ENCODE measurements at regions not wholly inside any gene's neighbourhood (a gene's known extent, or its start where the extent isn't known, plus 50 kb on each side); places are given as distances from the start of the nearest gene placed in this dataset.

DNA sequence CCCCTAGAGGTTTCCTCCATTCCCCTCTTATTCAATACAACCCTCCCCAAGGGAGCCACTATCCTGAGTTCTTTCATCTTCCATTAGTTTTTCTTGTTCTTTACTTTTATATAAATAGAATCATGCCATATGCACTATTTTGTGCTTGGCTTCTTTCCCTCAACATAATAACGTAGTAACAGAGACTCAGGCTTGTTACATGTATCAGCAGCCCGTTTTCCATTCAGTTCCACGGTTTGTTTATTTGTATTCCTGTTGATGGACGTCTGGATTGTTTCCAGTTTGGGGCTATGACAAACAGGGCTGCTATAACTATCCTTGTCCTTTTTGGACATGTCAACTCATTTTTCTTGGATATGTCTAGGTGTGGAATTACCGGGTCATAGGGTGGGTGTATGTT lies 264.4 kb upstream of the MKI67 start:
- TF ChIP-seq CTCF (conservative IDR thresholded peaks at IDR 0.05; ENCODE audit: low read depth, low read length), result no peak
- DNase-seq (ENCODE audit: low read depth), result no peak
- no peak overlapping the region for H3K4me3 ChIP-seq (ENCODE audit: low read length)

GRCh38 chr10:128393546-128393945 lies 267.3 kb upstream of the MKI67 start:
- no peak overlapping the region for H3K4me3 ChIP-seq (ENCODE audit: low read length)
- no peak for TF ChIP-seq CTCF (conservative IDR thresholded peaks at IDR 0.05; ENCODE audit: low read depth, low read length)
- DNase-seq (ENCODE audit: low read depth), result no peak

DNA sequence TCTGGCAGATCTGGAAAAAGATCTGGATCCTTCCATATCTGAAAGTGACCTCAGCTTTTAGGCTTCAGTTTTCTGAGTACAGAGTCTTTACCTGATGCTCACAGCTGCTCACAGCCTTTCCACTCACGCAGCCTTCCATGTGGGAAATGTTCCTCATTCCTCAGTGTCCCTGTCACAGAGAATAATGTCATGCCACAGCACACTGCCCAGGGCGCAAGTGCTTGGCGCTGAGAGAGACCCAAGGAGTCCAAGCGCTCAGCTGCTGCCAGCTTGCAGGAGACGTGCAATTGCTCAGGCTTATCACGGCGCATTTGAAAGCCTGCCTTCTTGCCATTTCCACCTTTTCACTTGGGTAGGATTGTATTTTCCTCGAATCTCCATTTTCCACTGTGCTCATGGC lies 271.9 kb upstream of the MKI67 start:
- no peak for TF ChIP-seq CTCF (conservative IDR thresholded peaks at IDR 0.05; ENCODE audit: low read depth, low read length)
- no peak for DNase-seq (ENCODE audit: low read depth)

DNA sequence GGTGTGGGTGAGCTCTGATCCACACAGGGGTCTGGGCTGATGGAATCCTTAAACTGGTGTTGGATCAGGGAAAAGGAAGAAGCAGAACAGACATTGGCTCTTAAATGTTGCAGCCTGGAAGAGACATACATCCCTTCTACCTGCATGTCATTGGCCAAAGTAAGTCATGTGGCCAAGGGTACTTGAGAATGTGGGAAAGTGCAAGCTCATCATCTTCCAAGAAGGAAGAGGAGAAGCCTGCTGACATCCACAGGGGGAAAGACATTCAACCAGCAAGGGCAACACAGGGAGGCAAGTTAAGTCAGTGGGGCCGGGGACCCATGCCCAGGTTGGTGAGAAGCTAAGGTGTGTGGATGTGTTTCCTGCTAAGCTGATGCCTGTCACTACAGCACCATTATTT lies 272.8 kb upstream of the MKI67 start:
- TF ChIP-seq CTCF (conservative IDR thresholded peaks at IDR 0.05; ENCODE audit: low read depth, low read length), result no peak

More for the DNA sequence above, 271.9 kb upstream of the MKI67 start:
- no peak overlapping the region for H3K4me3 ChIP-seq (ENCODE audit: low read length)

GRCh38 chr10:128400564-128400963 lies 274.3 kb upstream of the MKI67 start:
- no peak overlapping the region for H3K4me3 ChIP-seq (ENCODE audit: low read length)
- no peak for DNase-seq (ENCODE audit: low read depth)
- TF ChIP-seq CTCF (conservative IDR thresholded peaks at IDR 0.05; ENCODE audit: low read depth, low read length), result no peak

More for the DNA sequence above, 272.8 kb upstream of the MKI67 start:
- no peak for DNase-seq (ENCODE audit: low read depth)
- no peak overlapping the region for H3K4me3 ChIP-seq (ENCODE audit: low read length)

DNA sequence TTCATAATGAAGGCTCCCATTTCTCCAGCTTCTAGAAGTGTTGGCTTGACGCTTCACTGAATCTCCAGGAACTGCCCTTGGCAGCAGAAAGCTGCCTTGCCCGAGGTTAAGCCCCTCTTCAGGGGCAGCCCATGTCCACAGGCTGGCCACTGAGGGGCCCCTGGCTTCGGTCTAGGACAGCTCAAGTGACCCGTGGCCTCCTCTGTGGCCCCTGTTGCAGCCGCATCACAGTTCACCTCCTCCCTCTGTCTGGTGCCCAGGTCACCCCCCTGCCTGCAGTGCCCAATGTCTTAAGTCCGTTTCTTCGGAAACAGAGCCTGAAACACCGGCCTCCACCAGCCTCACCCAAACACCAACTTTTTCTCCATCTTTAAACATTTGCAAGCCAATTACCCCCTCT lies 279.2 kb upstream of the MKI67 start:
- DNase-seq (ENCODE audit: low read depth), result no peak
- TF ChIP-seq CTCF (conservative IDR thresholded peaks at IDR 0.05; ENCODE audit: low read depth, low read length), result no peak
- H3K4me3 ChIP-seq (ENCODE audit: low read length), result no peak overlapping the region

DNA sequence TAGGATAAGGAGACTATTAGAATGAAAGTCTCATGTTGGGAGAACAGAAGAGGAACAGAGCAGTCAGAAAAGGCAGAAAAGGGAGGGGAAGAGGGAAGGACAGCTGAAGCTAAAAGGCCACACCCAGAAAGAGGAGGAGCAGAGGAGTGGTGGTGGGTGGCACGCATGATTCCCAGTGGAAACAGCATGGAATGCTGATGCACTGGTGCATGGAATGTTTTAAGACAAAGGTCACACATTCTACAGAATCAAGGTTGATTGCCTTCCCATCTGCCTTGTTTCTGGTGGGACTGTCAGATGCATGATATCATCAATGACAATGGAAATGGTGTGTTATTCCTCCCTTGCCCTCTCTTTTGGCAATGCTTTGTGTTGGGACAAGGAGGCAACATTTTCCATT lies 285.4 kb upstream of the MKI67 start:
- TF ChIP-seq CTCF (conservative IDR thresholded peaks at IDR 0.05; ENCODE audit: low read depth, low read length), result no peak
- no peak overlapping the region for H3K4me3 ChIP-seq (ENCODE audit: low read length)
- DNase-seq (ENCODE audit: low read depth), result no peak
